IMR-90 (cell line): ENCODE measurements at regions not wholly inside any gene's neighbourhood (a gene's known extent, or its start where the extent isn't known, plus 50 kb on each side); places are given as distances from the start of the nearest gene placed in this dataset.

Experiments
- CTCF ChIP-seq: conservative IDR thresholded peaks from 2 replicates; pipeline ENCODE4 v1.5.1; 2012; ENCODE audit warnings: mild to moderate bottlenecking, low read depth, low read length, improper control_type of control experiment
- RAD21 ChIP-seq: IDR thresholded peaks from 2 replicates; pipeline ENCODE4 v1.6.1; 2012; ENCODE audit warnings: low read length, improper control_type of control experiment

- TF ChIP-seq CTCF (no peak), RAD21 (no peak)
These were observed 134.7 kb upstream of the BANK1 start for GRCh38 chr4:101655857-101656256.
